H1 (cell line): ENCODE measurements at regions not wholly inside any gene's neighbourhood (a gene's known extent, or its start where the extent isn't known, plus 50 kb on each side); places are given as distances from the start of the nearest gene placed in this dataset.

ENCODE experiments used
- KDM1A ChIP-seq: fragments of 200-600, 300-600 bp; sonication (generic); IDR thresholded peaks from 2 replicates; pipeline ENCODE4 v1.7.1; 2016; ENCODE audit warnings: mild to moderate bottlenecking, low read length, borderline replicate concordance
- USF2 ChIP-seq: IDR thresholded peaks from 2 replicates; pipeline ENCODE4 v1.6.1; 2011; ENCODE audit warnings: low read length, improper control_type of control experiment

- TF ChIP-seq KDM1A (no peak), USF2 (no peak)
These were observed 336.7 kb upstream of the PROX1 start (continued) for GRCh38 chr1:213651077-213651476.
